Retinal pigment epithelial cell (primary cell): ENCODE measurements at regions not wholly inside any gene's neighbourhood (a gene's known extent, or its start where the extent isn't known, plus 50 kb on each side); places are given as distances from the start of the nearest gene placed in this dataset.

Experiments used
- DNase-seq: peaks from one replicate; pipeline ENCODE4 v3.0.0-alpha.2; 2010; ENCODE audit warnings: low read depth
- H3K4me3 ChIP-seq: 2 replicates; pipeline ENCODE4 v1.5.1; 2011; ENCODE audit warnings: mild to moderate bottlenecking, low read length, control low read depth, moderate library complexity
- TF ChIP-seq, protein P1 (sequence below): conservative IDR thresholded peaks from 2 replicates; pipeline ENCODE4 v1.5.1; 2011; ENCODE audit warnings: low read depth, low read length, control low read depth, inconsistent platforms

- no peak overlapping the region for H3K4me3 ChIP-seq
- peak; percentile 92 for DNase-seq
- TF ChIP-seq, protein P1, sequence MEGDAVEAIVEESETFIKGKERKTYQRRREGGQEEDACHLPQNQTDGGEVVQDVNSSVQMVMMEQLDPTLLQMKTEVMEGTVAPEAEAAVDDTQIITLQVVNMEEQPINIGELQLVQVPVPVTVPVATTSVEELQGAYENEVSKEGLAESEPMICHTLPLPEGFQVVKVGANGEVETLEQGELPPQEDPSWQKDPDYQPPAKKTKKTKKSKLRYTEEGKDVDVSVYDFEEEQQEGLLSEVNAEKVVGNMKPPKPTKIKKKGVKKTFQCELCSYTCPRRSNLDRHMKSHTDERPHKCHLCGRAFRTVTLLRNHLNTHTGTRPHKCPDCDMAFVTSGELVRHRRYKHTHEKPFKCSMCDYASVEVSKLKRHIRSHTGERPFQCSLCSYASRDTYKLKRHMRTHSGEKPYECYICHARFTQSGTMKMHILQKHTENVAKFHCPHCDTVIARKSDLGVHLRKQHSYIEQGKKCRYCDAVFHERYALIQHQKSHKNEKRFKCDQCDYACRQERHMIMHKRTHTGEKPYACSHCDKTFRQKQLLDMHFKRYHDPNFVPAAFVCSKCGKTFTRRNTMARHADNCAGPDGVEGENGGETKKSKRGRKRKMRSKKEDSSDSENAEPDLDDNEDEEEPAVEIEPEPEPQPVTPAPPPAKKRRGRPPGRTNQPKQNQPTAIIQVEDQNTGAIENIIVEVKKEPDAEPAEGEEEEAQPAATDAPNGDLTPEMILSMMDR, result no peak
These were observed 650.3 kb downstream of the CCDC171 start for GRCh38 chr9:16202914-16203728.

GRCh38 chr9:16203729-16204573, 651.1 kb downstream of the CCDC171 start:
- no peak for DNase-seq
- no peak overlapping the region for H3K4me3 ChIP-seq
- TF ChIP-seq, protein P1, result no peak

DNA sequence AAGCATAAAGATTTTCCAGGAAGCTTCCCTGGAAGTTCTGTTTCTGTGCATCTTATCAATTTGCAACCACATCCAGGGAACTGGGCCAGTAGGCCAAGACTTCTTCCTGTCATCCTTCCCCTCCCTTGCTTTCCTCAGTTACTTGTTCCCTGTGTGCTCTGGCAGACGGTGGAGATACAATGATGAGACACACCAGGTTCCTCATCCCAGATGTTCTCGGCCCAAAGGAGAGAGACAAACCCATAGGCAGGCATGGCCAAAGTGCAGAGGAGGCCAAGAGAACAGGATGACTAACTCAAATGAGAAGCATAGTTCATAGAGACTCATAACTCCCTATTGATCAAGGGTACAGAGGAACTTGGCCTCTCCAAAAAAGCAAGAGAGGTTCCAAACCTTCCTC, 652.6 kb downstream of the CCDC171 start:
- no peak for DNase-seq
- TF ChIP-seq, protein P1, result no peak
- no peak overlapping the region for H3K4me3 ChIP-seq

GRCh38 chr9:16206518-16206917, 653.7 kb downstream of the CCDC171 start:
- TF ChIP-seq, protein P1, result no peak
- no peak overlapping the region for H3K4me3 ChIP-seq
- no peak for DNase-seq

DNA sequence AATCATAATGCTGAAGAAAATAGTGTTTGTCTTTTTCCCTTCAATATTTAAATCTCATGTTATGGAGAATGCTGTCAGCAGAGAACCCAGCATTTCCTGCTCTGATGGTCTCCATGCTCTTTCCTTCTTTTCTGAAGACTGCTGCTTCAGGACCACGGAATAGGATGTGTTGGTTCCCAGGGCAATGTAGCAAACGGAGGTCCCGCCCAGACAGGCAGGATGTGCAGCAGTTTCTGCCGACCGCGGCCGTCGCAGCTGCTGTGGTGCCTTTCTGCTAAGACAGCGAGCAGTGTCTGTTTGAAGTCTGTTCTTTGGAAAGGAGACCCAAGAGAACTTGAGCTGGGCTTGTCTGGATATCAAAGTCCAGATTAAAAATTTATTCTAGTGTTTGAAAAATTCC, 654.3 kb downstream of the CCDC171 start:
- no peak for DNase-seq
- no peak overlapping the region for H3K4me3 ChIP-seq
- TF ChIP-seq, protein P1, result no peak

GRCh38 chr9:16210440-16210839, 657.6 kb downstream of the CCDC171 start:
- TF ChIP-seq, protein P1, result no peak
- no peak for DNase-seq
- H3K4me3 ChIP-seq, result no peak overlapping the region

DNA sequence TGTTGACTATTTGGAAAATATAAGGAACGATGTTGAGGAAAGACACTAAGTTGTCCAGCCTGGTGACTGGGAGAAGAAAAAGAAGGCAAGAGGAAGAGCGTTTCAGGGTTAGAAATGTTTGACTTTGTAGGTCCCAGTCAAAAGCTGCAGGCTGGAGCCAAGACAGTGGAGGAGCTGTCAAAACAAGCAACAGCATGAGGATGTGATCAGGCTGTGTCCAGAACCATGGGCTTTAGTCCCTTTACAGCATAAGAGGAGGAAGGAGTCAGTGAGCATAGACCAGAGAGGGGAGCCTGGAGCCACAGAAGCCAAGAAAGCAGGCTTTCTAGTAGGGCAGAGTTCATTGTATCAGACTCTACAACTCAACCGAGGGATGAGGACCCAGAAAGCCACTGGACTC, 658.5 kb downstream of the BNC2 start:
- H3K4me3 ChIP-seq, result no peak overlapping the region
- no peak for DNase-seq
- TF ChIP-seq, protein P1, result no peak
